H1 (cell line): ENCODE measurements at regions not wholly inside any gene's neighbourhood (a gene's known extent, or its start where the extent isn't known, plus 50 kb on each side); places are given as distances from the start of the nearest gene placed in this dataset.

ENCODE experiments used
- EZH2 ChIP-seq: fragments of 200-600 bp; sonication (generic); IDR thresholded peaks from 2 replicates; pipeline ENCODE4 v1.7.1; 2012; ENCODE audit warnings: low read depth, mild to moderate bottlenecking, moderate library complexity, low read length, inconsistent platforms; ENCODE audit not compliant: severe bottlenecking
- POU5F1 ChIP-seq: IDR thresholded peaks from 2 replicates; pipeline ENCODE4 v1.6.1; 2011; ENCODE audit warnings: low read depth, mild to moderate bottlenecking, low read length, moderate library complexity
- ZNF274 ChIP-seq: IDR thresholded peaks from 2 replicates; pipeline ENCODE4 v1.7.0; 2012; ENCODE audit warnings: low read length, borderline replicate concordance; ENCODE audit errors: extremely low read depth

DNA sequence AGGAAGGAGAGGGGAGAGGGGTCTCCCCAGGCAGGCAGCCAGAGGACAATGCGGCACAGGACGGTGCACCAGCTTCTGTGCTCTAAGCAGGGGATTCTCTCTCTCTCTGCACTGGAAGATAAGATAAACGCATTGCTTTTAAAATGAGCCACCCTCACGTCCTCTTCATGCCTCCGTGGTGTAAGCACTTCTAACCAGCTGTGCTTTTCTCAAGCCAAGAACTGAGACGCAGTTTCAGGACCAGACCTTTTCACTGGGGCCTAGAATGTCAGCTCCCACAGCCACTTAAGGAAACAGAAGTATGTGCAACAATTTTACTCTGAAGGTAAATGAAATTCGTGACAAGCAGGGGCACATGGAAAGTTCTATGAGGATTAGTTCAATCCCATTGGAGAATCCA is 82.4 kb downstream of the PSMB1 start (continued):
- TF ChIP-seq POU5F1 (no peak), EZH2 (no peak), ZNF274 (no peak)
- TF ChIP-seq, all 59 proteins: peak for 0
